Fibroblast of gingiva (primary cell): ENCODE measurements at regions not wholly inside any gene's neighbourhood (a gene's known extent, or its start where the extent isn't known, plus 50 kb on each side); places are given as distances from the start of the nearest gene placed in this dataset.
"Not testable (repeated sequence)": the region's sequence is repeated elsewhere in the genome, so short reads cannot be mapped to it uniquely, and the experiment has no call there.

Source experiments
- DNase-seq: peaks from one replicate; pipeline ENCODE4 v3.0.0-alpha.2; 2011; ENCODE audit warnings: low read depth

- DNase-seq: no peak
Measured at GRCh38 chr1:38179483-38179882, 132.9 kb upstream of the POU3F1 start.

DNA sequence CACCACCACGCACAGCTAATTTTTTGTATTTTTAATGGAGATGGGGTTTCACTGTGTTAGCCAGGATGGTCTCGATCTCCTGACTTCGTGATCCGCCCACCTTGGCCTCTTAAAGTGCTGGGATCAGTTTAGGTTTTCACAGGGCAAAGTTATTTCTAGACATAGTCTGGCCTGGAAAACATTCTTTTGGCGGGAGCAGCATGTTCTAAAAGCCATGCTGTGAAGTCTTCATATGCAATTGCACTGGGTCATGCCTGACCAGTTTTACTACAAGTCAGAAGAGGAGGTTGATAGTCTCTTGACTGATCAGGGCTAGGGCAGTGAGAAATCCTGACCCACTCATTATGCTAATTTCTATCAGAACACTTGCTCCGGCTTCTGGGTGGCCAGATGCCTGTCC is 131.6 kb upstream of the POU3F1 start:
- DNase-seq: no peak

DNA sequence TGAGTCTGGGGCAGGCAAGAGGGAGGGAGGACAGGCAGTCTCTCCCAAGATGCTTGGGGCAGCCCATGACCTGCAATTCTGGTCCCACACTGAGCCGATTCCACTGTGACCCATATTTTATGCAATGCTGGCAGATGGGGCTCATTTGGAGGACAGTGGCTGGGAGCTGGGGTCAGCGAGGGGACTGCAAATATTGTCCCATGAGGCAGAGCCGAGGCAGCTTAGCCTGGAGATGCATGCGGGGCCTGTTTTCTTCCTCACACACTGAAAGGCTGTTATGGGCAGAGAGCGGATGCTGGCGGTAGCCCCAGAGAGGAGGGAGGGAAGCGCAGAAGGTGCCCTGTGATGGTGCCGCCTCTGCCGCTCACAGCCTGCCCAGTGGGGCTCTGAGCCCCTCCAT is 128.5 kb upstream of the POU3F1 start:
- DNase-seq: no peak

DNA sequence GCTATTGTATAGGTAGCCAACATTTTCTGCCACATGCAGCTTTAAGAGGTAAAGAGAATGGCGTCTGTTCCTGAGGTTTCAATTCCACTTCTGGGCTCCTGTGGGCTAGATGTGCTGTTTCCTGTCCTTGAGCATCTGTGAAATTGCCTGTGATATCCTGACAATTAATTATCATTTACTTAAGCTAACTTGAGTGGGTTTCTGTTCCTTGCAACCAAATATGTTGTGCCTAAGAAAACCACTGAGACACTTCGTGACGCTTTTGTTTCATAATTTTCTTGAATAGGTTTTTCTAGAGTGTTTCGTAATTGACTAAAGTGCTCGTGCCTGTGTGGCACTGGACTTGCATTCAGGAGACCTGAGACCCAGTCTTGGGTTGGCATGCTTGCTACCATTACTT is 127.3 kb upstream of the POU3F1 start:
- DNase-seq: no peak

DNA sequence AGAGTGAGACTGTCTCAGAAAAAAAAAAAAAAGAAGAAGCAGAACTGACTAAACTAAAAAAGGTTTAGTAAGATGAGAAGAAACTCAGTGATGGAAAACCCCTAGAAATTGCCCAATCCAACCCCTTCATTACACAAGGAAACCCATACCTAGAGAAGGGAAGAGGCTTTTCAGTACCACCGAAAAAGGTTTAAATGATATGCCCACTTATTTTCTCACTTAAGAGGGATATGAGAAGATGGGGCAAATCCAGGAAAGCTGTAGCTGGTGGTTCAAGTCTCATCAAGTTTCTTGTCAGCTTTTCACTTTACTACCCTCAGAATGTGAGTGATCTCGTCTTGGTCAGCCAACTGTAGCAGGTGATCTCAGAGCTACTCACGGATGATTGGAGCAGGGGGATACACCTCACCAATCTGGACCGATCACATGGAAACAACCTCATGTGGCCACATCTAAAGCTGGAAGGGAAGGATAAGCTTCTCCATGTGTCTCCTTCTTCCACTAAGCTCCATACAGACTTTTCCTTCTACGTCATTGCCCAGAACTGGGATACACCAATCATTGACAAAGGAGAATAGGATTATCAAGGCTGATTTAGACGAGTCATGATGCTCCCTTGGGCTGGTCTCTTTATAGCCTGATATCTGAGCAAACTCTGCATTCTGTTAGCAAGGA is 126.7 kb upstream of the POU3F1 start:
- DNase-seq: no peak

DNA sequence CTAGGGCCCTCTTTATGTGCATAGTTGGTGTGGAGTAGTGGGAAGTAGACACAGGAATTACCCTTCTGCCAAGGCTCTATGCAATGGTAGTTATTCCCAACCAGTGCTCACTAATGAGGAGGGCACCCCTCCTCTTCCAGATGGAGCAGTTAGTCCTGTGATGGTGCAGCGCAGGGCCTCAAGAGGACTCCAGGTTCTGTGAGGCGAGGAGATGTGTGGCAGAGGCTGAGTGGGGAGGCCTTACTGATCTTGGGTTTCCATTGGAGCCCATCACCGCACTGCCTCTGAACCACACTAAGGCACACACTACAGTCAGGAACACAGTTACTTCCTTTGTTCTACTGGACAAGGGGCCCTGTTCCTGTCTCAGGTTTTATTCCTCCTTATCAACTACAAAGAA is 122.5 kb upstream of the POU3F1 start:
- DNase-seq: no peak

DNA sequence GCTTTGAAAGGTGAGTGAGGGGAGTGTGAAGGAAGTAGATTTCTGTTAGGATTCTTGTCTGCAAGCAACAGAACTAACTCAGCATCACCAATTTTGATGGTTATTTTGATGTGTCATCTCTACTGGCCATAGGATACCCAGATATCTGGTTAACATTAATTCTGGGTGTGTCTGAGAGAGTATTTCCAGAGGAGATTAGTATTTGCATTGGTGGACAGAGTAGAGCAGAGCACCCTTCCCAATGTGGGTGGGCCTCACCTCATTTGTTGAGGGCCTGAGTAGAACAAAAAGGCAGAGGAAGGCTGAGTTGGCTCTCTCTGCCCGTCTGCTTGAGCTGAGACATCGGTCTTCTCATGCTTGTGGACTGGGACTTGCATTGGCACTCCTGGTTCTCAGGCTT is 121.8 kb upstream of the POU3F1 start:
- DNase-seq: no peak

GRCh38 chr1:38166461-38166860 is 119.9 kb upstream of the POU3F1 start:
- no peak for DNase-seq

DNA sequence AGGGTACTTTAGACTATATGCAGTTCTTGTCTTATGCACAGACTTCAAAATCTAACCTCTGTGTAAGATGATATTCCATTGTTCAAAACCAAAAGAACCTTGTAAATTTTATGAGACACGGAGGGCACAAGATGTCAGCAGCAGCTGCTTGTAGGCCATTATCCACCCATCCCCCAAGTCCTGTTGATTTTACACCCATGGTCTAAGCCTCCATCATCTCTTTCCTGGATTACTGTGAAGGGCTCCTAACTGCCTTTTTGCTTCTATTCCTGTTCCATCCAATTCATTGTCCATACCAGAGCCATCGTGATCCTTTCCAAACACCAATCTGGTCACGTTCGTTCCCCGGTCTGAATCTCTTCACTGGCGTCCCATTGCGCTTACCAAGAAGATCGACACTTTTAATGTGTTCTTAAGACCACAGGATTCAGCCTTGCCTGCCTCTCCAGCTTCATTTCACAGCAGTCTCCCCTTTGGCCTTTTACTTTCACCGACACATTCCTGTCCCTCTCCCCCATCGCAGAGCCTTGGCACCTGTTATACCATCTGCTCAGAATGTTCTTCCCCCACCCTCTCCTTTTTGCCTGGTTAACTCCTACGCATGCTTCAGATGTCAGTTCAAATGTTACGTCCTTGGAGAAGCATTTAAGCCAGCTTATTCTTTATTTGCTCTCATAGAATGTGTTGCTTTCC is 107.3 kb upstream of the POU3F1 start:
- no peak for DNase-seq

GRCh38 chr1:38153066-38153777 is 106.6 kb upstream of the POU3F1 start:
- DNase-seq: no peak

GRCh38 chr1:38152351-38153065 is 105.9 kb upstream of the POU3F1 start:
- DNase-seq: no peak

GRCh38 chr1:38151399-38151798 is 104.8 kb upstream of the POU3F1 start:
- no peak for DNase-seq

DNA sequence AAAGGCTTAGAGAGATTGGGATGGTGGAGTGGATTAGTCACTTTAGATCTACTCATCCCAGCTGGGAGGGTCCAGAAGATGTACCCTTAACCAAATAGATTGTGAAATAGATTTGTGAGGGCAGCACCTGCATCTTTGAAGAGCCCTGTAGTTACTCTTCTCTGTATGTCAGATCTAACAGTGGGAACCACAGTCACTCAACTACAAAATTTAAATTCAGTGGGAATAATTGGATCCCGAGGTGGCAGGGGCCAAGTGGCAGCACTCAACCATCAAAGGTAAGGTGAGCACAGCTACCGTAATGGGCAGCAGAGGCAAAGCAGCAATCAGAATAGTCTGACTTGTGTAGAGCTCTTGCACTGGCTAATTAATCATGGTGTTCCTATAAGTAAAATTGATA is 99.5 kb upstream of the POU3F1 start:
- DNase-seq: not testable (repeated sequence)

DNA sequence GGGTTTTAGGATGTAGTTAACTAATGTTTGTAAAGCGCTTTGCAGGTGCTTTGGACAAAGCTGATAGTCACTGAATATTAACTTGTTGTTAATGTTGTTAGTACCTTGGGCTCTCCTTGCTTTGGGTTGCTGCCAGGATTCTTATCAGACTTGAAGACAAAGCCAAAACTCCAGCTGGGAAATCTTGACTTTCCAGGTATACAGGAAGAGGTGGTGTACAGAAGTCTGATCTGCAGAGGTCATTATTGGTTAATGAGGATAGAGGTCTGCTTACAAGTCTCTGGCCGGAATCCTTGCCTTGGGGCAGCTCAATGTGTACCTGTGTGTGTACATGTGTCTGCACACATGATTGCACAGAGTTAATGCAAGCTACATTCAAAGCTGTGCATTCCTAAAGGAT is 96.0 kb upstream of the POU3F1 start:
- no peak for DNase-seq

GRCh38 chr1:38141483-38141882 is 94.9 kb upstream of the POU3F1 start:
- DNase-seq: no peak

GRCh38 chr1:38139738-38140487 is 93.3 kb upstream of the POU3F1 start:
- no peak for DNase-seq

DNA sequence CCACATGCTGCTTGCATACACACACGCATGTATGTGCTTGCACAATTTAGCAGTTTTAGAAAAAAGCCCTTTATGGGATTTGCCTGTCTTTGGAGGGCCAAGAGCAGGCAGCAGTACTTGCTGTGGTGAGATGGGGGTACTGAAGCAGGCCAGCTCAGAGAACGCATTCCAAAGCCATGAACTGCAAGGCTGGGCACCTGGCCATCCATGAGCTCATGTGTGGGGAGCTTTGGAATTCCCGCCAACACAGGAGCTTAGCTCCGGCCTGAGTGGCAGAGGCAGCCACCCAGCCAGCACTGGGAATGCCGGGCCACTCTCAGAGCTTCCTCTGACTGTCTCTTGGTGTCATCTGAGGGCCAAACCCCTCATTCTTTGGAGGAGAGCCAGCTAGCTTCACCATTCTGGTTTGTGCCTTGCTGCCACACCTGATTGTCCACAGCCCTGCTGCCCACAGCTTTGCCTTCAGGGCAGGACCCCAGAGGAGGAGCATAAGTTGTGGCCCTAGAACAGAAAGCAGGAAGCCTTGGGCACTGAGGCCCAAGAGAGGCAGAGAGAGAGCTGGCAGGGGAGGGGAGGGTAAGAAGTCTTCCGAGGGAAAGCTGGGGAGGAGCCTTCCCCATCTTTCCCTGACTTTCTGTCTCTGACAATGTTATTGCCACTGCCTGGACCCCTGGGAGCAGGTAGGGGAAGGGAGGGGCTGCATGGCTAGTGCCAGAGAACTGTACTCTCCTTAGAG is 92.1 kb upstream of the POU3F1 start:
- DNase-seq: peak; percentile 86

GRCh38 chr1:38137164-38137563 is 90.6 kb upstream of the POU3F1 start:
- no peak for DNase-seq

DNA sequence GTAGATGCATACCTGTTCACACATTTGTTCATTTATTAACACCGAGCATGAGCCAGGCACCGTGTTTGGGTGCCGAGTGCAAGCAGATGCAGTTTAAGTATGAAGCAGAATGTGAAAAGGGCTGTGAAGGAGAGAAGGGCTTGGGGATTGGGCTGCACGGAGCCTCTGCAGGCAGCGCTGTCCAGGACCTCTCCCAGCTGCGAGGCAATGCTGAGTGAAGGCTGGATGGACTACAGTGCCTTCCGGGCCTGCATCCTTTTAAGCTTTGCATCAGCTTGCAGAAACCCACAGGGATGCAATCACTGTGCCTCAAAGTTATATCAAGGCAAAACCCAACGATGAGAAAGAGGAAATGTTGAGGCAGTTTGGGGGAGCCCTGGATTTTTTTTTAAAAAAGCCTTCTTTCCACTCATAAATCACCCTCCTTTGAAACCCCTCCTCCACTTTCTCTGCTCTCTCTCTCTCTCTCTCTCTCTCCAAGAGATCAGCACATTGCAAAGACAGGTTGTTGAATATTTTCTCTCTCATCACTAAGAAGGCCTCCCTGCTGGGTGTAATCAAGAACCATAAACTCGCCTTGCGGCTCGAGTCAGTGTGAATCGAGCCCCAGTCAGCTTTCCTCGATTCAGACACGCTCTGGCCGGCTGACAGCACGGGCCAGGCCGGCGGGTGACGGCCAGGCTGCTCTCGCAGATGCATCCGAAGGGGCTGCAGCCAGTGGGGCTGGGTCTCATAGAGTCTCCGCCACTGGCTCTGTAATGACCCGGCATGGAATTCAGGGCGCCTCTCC is 89.2 kb upstream of the POU3F1 start:
- DNase-seq: no peak

GRCh38 chr1:38134294-38134755 is 87.7 kb upstream of the POU3F1 start:
- DNase-seq: no peak
